B cell (primary cell): ENCODE measurements at regions not wholly inside any gene's neighbourhood (a gene's known extent, or its start where the extent isn't known, plus 50 kb on each side); places are given as distances from the start of the nearest gene placed in this dataset.

Source experiments
- ATAC-seq: fragments of 200-7000 bp; cut with Tn5 transposase; one replicate; pipeline ENCODE4 v1.10.0; 2021; ENCODE audit warnings: low read depth, mild to moderate bottlenecking, moderate number of reproducible peaks, moderate library complexity
- CTCF ChIA-PET: fragments of 350-600 bp; sonication (Branson Sonifier 250); formaldehyde crosslinking; loops from one replicate; lab custom pipeline; 2021; ENCODE audit warnings: antibody characterized with exemption, inconsistent platforms; lab: Charles Lee
- POLR2A ChIA-PET: fragments of 350-600 bp; sonication (Branson Sonifier 250); formaldehyde crosslinking; loops from one replicate; lab custom pipeline; 2021; ENCODE audit warnings: antibody characterized with exemption; lab: Charles Lee
- DNase-seq: peaks from one replicate; pipeline ENCODE4 v3.0.0; 2013
- H2AFZ ChIP-seq: 2 replicates; pipeline ENCODE4 v1.6.1; 2012; ENCODE audit warnings: mild to moderate bottlenecking, low read depth, low read length; ENCODE audit not compliant: insufficient read depth, poor library complexity, severe bottlenecking
- H3K27ac ChIP-seq, 2 donors: 1 replicate in 1 of 2; 2 replicates in 1 of 2; pipeline ENCODE4 v1.5.1; 2012 to 2013; ENCODE audit warnings: low read length in 2 of 2, mild to moderate bottlenecking in 2 of 2, moderate library complexity in 1 of 2
- H3K27me3 ChIP-seq, 4 experiments: fragments of 200-600 bp in 1 of 4; sonication (generic) in 1 of 4; replicated peaks in 1 of 4; 1 replicate in 2 of 4; 2 replicates in 2 of 4; pipeline versions ENCODE4 v1.6.1 to v1.7.0; 2013 to 2016; ENCODE audit warnings: low read length in 3 of 4, mild to moderate bottlenecking in 2 of 4, mixed read lengths in 1 of 4, moderate library complexity in 1 of 4; ENCODE audit not compliant: insufficient read depth in 4 of 4, control insufficient read depth in 3 of 4; ENCODE audit errors: control extremely low read depth in 1 of 4
- H3K36me3 ChIP-seq, 2 experiments: replicated peaks in 1 of 2; 1 replicate in 1 of 2; 2 replicates in 1 of 2; pipeline versions ENCODE4 v1.6.1 to v1.7.1; 2013; ENCODE audit warnings: low read length in 1 of 2; ENCODE audit not compliant: insufficient read depth in 2 of 2, control insufficient read depth in 1 of 2; ENCODE audit errors: control extremely low read depth in 1 of 2, extremely low read depth in 1 of 2
- H3K4me1 ChIP-seq, 2 donors: fragments of 200-600 bp in 1 of 2; sonication (generic) in 1 of 2; 1 replicate in 1 of 2; 2 replicates in 1 of 2; pipeline versions ENCODE4 v1.5.1 to v1.6.1; 2013 to 2017; ENCODE audit warnings: low read length in 2 of 2; ENCODE audit not compliant: control insufficient read depth in 2 of 2, insufficient read depth in 2 of 2
- H3K4me2 ChIP-seq: replicated peaks from 2 replicates; pipeline ENCODE3; 2012; ENCODE audit warnings: mild to moderate bottlenecking, low read depth, low read length; ENCODE audit not compliant: poor library complexity, severe bottlenecking
- H3K4me3 ChIP-seq, 5 experiments: fragments of 200-600 bp in 1 of 5; sonication (generic) in 1 of 5; 1 replicate in 3 of 5; 2 replicates in 2 of 5; pipeline versions ENCODE4 v1.5.1 to v1.7.0; 2011 to 2016; ENCODE audit warnings: low read length in 4 of 5, mild to moderate bottlenecking in 4 of 5, low read depth in 2 of 5, control low read depth in 1 of 5, moderate library complexity in 1 of 5; ENCODE audit not compliant: insufficient read depth in 1 of 5; ENCODE audit errors: control extremely low read depth in 1 of 5, extremely low read depth in 1 of 5
- H3K79me2 ChIP-seq: fragments of 200-600 bp; sonication (generic); one replicate; pipeline ENCODE4 v1.6.0; 2016; ENCODE audit warnings: low read length; ENCODE audit not compliant: control insufficient read depth, insufficient read depth
- H3K9ac ChIP-seq: fragments of 200-600 bp; sonication (generic); 2 replicates; pipeline ENCODE4 v1.6.1; 2017; ENCODE audit warnings: mild to moderate bottlenecking, low read length, moderate library complexity
- H3K9me3 ChIP-seq, 3 donors: one replicate each; pipeline versions ENCODE4 v1.6.1 to v1.7.1; 2013; ENCODE audit warnings: low read length in 2 of 3; ENCODE audit not compliant: control insufficient read depth in 2 of 3, insufficient read depth in 1 of 3; ENCODE audit errors: control extremely low read depth in 1 of 3
- H4K20me1 ChIP-seq: 2 replicates; pipeline ENCODE4 v1.6.0; 2012; ENCODE audit warnings: mild to moderate bottlenecking, low read length; ENCODE audit not compliant: insufficient read depth, control insufficient read depth, poor library complexity, severe bottlenecking
- H3K27ac Mint-ChIP-seq: one replicate; pipeline ENCODE4 v1.8.0; 2021; ENCODE audit warnings: mixed read lengths
- H3K27me3 Mint-ChIP-seq: one replicate; pipeline ENCODE4 v1.8.0; 2021; ENCODE audit warnings: mixed read lengths
- H3K4me1 Mint-ChIP-seq: one replicate; pipeline ENCODE4 v1.8.0; 2021; ENCODE audit warnings: mixed read lengths
- H3K4me3 Mint-ChIP-seq: one replicate; pipeline ENCODE4 v1.8.0; 2021; ENCODE audit warnings: mixed read lengths
- H3K9me3 Mint-ChIP-seq: one replicate; pipeline ENCODE4 v1.8.0; 2022; ENCODE audit warnings: mixed read lengths; ENCODE audit not compliant: insufficient read depth
- EZH2 ChIP-seq: IDR thresholded peaks from 2 replicates; pipeline ENCODE4 v1.6.1; 2012; ENCODE audit warnings: borderline replicate concordance, low read depth, mild to moderate bottlenecking, moderate library complexity, low read length; ENCODE audit not compliant: insufficient read depth, poor library complexity, severe bottlenecking
- intact Hi-C: fragments of 100-400 bp; cut with micrococcal nuclease; formaldehyde crosslinking; loops from one replicate; pipeline ENCODE4 v1.10.0; 2022
- TF ChIP-seq, protein P1 (sequence below): fragments of 200-600 bp; IDR thresholded peaks from one replicate; pipeline ENCODE4 v1.8.0; 2022; ENCODE audit warnings: antibody characterized with exemption, mild to moderate bottlenecking

DNA sequence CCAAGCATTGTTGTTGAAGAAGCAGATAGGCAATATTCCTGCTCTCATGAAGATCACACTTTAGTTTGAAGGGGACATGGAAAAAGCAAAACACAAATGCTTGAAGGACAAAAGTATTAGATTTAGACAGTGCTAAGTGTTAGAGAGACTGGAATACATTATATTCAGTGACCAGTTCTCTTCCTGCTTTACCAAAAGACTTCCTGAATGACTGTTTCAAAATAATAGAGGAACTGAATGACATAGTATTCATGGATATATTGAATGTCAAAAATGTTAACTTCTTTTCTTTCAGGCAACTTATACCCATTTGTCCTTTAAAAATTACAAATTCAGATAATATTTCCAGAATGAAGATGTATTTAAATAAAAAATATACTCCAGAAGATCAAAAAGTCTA lies 178.0 kb upstream of the IVNS1ABP start:
- Histone ChIP-seq H4K20me1 (no peaks in the 10 kb centered on the region), H3K4me2 (no peak overlapping the region), H3K27me3 (no peaks in the 10 kb centered on the region), H3K36me3 (no peaks in the 10 kb centered on the region), H3K4me3 (no peak overlapping the region), H3K9ac (no peak overlapping the region), H3K4me1 (no peaks in the 10 kb centered on the region), H2AFZ (no peak overlapping the region), H3K27ac (no peak overlapping the region), H3K9me3 (no peaks in the 10 kb centered on the region), H3K79me2 (no peaks in the 10 kb centered on the region)
- TF ChIP-seq, protein P1, sequence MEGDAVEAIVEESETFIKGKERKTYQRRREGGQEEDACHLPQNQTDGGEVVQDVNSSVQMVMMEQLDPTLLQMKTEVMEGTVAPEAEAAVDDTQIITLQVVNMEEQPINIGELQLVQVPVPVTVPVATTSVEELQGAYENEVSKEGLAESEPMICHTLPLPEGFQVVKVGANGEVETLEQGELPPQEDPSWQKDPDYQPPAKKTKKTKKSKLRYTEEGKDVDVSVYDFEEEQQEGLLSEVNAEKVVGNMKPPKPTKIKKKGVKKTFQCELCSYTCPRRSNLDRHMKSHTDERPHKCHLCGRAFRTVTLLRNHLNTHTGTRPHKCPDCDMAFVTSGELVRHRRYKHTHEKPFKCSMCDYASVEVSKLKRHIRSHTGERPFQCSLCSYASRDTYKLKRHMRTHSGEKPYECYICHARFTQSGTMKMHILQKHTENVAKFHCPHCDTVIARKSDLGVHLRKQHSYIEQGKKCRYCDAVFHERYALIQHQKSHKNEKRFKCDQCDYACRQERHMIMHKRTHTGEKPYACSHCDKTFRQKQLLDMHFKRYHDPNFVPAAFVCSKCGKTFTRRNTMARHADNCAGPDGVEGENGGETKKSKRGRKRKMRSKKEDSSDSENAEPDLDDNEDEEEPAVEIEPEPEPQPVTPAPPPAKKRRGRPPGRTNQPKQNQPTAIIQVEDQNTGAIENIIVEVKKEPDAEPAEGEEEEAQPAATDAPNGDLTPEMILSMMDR, result no peak
- no peak for TF ChIP-seq EZH2
- intact Hi-C loops, result no loop called here
- Mint-ChIP-seq H3K27ac (no peak overlapping the region), H3K4me1 (peaks cover 3% of the 10 kb centered on the region), H3K4me3 (no peak overlapping the region), H3K27me3 (peaks cover 5% of the 10 kb centered on the region), H3K9me3 (peaks cover 2% of the 10 kb centered on the region)
- DNase-seq (no peak), ATAC-seq (no peak)
- CTCF ChIA-PET, result no interaction called here
- POLR2A ChIA-PET, result no interaction called here

DNA sequence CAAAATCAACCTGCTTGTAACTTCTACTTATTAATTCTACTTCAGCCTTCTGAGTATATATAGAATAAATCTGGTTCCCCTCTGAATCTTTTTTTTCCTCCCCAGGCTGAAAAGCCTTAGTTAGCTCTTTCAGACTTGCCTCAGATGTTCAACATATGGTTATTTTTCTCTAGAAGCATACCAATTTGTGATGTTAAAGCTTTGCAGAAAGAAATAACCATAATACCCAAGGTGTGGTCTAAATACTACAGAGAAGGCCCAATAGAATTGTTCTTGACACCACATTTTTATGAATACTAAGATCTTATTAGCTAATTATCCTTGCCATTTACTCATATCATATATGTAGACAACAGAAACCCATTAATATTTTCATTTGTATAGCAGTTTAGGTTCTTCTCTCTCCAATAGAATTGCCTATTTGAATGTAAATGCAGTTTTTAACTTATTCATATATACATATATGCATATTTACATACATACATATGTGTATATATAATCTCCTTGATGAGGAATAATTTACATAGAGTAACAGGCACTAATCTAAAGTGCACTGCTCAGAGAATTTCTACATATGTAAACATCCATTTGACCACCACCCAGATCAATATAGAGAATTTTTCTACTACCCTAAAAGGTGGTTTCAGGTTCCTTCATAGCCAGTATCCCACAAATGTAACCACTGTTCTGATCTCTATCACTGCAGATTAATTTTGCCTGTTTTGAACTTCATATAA lies 175.2 kb upstream of the IVNS1ABP start:
- Histone ChIP-seq H3K79me2 (no peaks in the 10 kb centered on the region), H3K36me3 (no peaks in the 10 kb centered on the region), H3K4me2 (no peak overlapping the region), H3K4me3 (no peak overlapping the region), H2AFZ (no peak overlapping the region), H4K20me1 (no peaks in the 10 kb centered on the region), H3K27ac (no peak overlapping the region), H3K9ac (no peak overlapping the region), H3K9me3 (no peaks in the 10 kb centered on the region), H3K4me1 (no peaks in the 10 kb centered on the region), H3K27me3 (no peaks in the 10 kb centered on the region)
- TF ChIP-seq EZH2, result no peak
- TF ChIP-seq, protein P1, result no peak
- Mint-ChIP-seq H3K4me1 (peaks cover 3% of the 10 kb centered on the region), H3K4me3 (no peak overlapping the region), H3K9me3 (no peaks in the 10 kb centered on the region), H3K27ac (no peak overlapping the region), H3K27me3 (peaks cover 5% of the 10 kb centered on the region)
- intact Hi-C loops, result no loop called here
- ChIA-PET POLR2A (no interaction called here), CTCF (no interaction called here)
- DNase-seq (no peak), ATAC-seq (no peak)
